Ascending aorta (tissue), 2 donors: ENCODE measurements at regions not wholly inside any gene's neighbourhood (a gene's known extent, or its start where the extent isn't known, plus 50 kb on each side); places are given as distances from the start of the nearest gene placed in this dataset.

Experiments used
- DNase-seq, 2 donors: peaks; one replicate each; pipeline ENCODE4 v3.0.0-alpha.2; 2019; ENCODE audit warnings: low spot score in 2 of 2
- H3K27ac ChIP-seq, 2 donors: fragments of 200-600 bp; sonication (generic); one replicate each; pipeline ENCODE4 v1.5.1; 2016 to 2017; ENCODE audit warnings: mild to moderate bottlenecking in 1 of 2
- H3K27me3 ChIP-seq: fragments of 200-600 bp; sonication (generic); one replicate; pipeline ENCODE4 v1.5.1; 2017
- H3K36me3 ChIP-seq, 2 donors: fragments of 200-600 bp; sonication (generic); one replicate each; pipeline ENCODE4 v1.5.1; 2016
- H3K4me1 ChIP-seq, 2 donors: fragments of 200-600 bp; sonication (generic); one replicate each; pipeline ENCODE4 v1.5.1; 2016 to 2017; ENCODE audit warnings: mild to moderate bottlenecking in 1 of 2
- H3K4me3 ChIP-seq, 2 donors: fragments of 200-600 bp; sonication (generic); one replicate each; pipeline ENCODE4 v1.5.1; 2016 to 2017; ENCODE audit warnings: mild to moderate bottlenecking in 1 of 2
- H3K9me3 ChIP-seq, 2 donors: fragments of 200-600 bp; sonication (generic); one replicate each; pipeline ENCODE4 v1.5.1; 2016
- CTCF ChIP-seq, 3 experiments: fragments of 200-600 bp in 2 of 3; fragments of 450-650 bp in 1 of 3; sonication (generic) in 2 of 3; IDR thresholded peaks; one replicate each; pipeline ENCODE4 v1.5.1; 2016 to 2019; ENCODE audit warnings: antibody characterized with exemption in 3 of 3, mild to moderate bottlenecking in 1 of 3, moderate library complexity in 1 of 3
- intact Hi-C: fragments of 100-400 bp; cut with DNase I; formaldehyde crosslinking; loops from one replicate; pipeline ENCODE4 v1.15.1; 2023

GRCh38 chr7:13508586-13508985 is 480.9 kb downstream of the ETV1 start:
- H3K9me3 ChIP-seq: no peaks in the 10 kb centered on the region
- DNase-seq: no peak
- H3K4me3 ChIP-seq: no peak overlapping the region
- intact Hi-C loops: no loop called here
- no peaks in the 10 kb centered on the region for H3K4me1 ChIP-seq
- no peak overlapping the region for H3K27ac ChIP-seq
- H3K27me3 ChIP-seq: no peaks in the 10 kb centered on the region
- no peaks in the 10 kb centered on the region for H3K36me3 ChIP-seq
- TF ChIP-seq CTCF (IDR thresholded peaks at IDR 0.05): no peak

- no peaks in the 10 kb centered on the region for H3K9me3 ChIP-seq
- no peak for TF ChIP-seq CTCF (IDR thresholded peaks at IDR 0.05)
- intact Hi-C loops: no loop called here
- no peak for DNase-seq
- H3K4me3 ChIP-seq: no peak overlapping the region
- no peak overlapping the region for H3K27ac ChIP-seq
- H3K4me1 ChIP-seq: no peaks in the 10 kb centered on the region
- no peaks in the 10 kb centered on the region for H3K36me3 ChIP-seq
- no peaks in the 10 kb centered on the region for H3K27me3 ChIP-seq
Measured at GRCh38 chr7:13518738-13519137, 470.7 kb downstream of the ETV1 start.

GRCh38 chr7:13524076-13524475 is 465.4 kb downstream of the ETV1 start:
- TF ChIP-seq CTCF (IDR thresholded peaks at IDR 0.05): no peak
- Histone ChIP-seq H3K4me1 (no peaks in the 10 kb centered on the region), H3K27me3 (no peaks in the 10 kb centered on the region), H3K36me3 (no peaks in the 10 kb centered on the region), H3K4me3 (no peak overlapping the region), H3K27ac (no peak overlapping the region), H3K9me3 (no peaks in the 10 kb centered on the region)
- DNase-seq: no peak
- intact Hi-C loops: no loop called here

- Histone ChIP-seq H3K9me3 (no peaks in the 10 kb centered on the region), H3K27me3 (no peaks in the 10 kb centered on the region), H3K4me3 (no peak overlapping the region), H3K27ac (no peak overlapping the region), H3K36me3 (no peaks in the 10 kb centered on the region), H3K4me1 (no peaks in the 10 kb centered on the region)
- DNase-seq: no peak
- intact Hi-C loops: no loop called here
- no peak for TF ChIP-seq CTCF (IDR thresholded peaks at IDR 0.05)
Measured at GRCh38 chr7:13532028-13532753, 457.3 kb downstream of the ETV1 start.

DNA sequence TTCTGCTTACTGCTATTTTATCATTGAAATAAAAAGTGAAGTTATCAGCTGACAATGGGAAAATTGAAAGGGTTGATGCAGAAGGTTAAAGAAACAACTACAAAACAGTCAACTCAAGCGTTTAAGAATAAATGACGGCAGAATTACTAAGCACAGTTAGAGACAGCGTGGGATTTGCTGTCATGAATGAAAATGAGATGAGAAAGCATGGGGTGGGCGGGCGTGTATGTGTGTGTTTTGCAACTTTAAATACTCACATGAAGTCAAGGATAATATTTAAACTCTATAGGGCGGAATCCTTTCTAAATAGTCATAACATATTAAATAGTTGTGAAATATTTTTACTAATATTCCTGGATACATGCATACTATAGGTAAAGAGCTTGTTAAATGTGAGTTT is 450.8 kb downstream of the ETV1 start:
- intact Hi-C loops: no loop called here
- H3K27ac ChIP-seq: no peak overlapping the region
- no peaks in the 10 kb centered on the region for H3K36me3 ChIP-seq
- no peaks in the 10 kb centered on the region for H3K27me3 ChIP-seq
- no peaks in the 10 kb centered on the region for H3K9me3 ChIP-seq
- H3K4me3 ChIP-seq: no peak overlapping the region
- H3K4me1 ChIP-seq: no peaks in the 10 kb centered on the region
- no peak for TF ChIP-seq CTCF (IDR thresholded peaks at IDR 0.05)
- DNase-seq: no peak

GRCh38 chr7:13540429-13540828 is 449.0 kb downstream of the ETV1 start:
- Histone ChIP-seq H3K9me3 (no peaks in the 10 kb centered on the region), H3K27ac (no peak overlapping the region), H3K4me3 (no peak overlapping the region), H3K4me1 (no peaks in the 10 kb centered on the region), H3K27me3 (no peaks in the 10 kb centered on the region), H3K36me3 (no peaks in the 10 kb centered on the region)
- intact Hi-C loops: no loop called here
- no peak for DNase-seq
- TF ChIP-seq CTCF (IDR thresholded peaks at IDR 0.05): no peak
